Fibroblast of skin of back (primary cell): ENCODE measurements at regions not wholly inside any gene's neighbourhood (a gene's known extent, or its start where the extent isn't known, plus 50 kb on each side); places are given as distances from the start of the nearest gene placed in this dataset.

Experiments
- DNase-seq: peaks from one replicate; pipeline ENCODE4 v3.0.0-alpha.2; 2013

DNA sequence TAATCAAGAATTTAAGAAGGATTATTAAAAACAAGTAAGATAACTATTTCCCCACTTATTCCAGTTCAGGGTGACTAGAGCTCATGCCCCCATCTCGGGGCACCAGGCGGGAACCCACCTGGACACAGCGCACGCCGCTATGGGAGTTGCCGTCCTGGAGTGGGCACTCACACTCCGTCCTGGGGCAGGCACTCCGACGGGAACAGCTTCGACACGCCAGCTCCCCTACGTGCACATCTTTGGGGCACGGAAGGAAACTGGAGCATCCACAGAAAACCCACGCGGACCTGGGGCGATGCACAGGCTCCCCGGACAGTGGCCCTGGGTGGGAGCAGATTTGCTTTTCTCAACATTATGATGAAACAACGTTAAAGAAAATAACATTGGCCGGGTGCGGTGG, 52.0 kb upstream of the GATA5 start:
- no peak for DNase-seq

DNA sequence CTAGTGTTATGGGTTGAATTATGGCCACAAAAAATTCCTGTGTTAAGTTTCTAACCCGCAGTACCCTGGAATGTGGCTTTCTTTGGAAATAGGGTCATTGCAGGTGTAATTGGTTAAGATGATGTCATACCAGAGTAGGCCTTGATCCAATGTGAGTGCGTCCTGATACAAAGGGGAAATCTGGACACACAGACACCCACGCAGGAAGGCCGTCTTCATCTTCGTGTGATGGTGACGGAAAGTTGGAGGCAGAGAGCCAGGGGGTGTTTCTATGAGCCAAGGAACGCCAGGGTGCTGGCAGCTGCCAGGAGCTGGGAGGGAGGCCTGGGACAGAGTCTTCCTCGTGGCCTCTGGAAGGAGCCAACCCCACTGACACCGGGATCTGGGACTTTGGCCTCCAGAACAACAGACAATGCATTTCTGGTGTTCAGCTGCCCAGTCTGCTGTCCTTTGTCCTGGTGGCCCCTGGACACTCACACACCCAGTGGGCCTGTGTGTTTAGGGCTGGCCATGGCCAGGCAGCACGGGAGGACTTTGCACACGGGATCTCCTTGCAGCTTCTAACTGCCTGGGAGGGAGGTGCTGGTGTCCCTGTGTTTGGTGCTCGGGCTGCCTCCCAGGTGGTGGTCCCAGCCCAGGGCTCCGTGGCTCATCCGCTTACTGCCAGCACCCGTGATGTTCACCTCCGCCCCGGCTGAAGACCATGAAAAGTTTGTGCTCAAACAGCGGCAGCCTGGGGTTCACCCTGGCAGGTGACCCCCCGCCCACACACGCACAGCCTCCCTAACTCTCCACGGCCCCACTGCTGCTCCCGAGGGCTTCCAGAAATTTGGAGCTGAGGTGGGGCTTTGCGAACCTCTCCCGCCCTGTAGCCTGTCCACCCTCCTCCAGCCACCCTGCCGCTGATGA, 53.4 kb upstream of the GATA5 start:
- DNase-seq = no peak

DNA sequence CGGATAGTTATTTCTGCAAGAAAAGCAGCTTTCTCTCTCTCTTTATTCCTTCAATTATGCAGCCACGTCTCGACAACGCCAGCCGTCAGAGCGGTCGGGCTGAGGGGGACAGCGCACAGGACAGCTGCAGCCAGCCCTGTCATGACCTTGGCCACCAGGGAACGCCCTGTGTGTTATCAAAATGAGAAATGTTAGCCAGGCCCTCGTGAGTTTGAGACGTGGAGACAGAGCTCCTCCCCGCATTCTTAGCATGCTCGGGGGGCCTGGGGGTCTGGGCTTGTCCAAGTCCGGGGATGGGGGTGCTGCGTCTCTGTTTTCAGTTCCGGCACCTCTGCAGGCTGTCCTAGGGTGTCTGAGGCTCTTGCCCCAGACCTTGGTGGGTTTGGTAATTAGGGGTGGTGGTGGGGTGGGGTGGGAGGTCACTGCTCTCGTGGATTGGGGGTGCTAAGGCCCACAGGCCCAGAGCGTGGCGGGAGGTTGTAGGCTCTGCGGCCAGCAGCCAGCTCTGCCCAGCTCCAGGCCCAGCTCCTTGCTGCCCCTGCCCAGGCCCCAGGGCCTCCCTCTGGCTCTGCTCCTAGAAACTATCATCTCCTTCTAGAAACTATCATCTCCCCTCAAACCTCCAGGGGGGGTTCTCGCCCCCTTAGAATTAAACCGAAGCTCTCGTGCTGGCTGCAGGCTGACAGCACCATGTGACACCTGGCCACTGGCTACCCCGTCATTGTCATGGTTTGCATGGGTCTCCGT, 54.3 kb upstream of the GATA5 start:
- no peak for DNase-seq

DNA sequence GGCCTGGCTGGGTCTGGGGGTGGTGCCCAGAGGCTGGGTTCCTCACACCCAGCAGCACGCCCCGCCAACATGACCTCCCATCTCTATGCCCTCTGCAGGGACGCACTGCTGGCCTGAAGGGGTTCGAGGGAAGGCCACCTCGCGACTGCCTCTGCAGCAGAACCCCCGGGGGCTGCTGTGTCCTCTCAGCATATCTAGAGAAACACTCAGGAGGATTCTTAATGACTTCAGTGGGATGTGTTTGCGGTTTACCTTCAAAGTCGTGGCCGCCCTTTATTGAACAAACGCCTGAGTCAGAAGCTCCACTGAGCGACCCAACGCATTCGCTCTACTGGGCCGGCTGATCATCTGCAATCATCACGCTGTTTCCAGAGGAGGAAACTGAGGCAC, 54.8 kb upstream of the GATA5 start:
- DNase-seq = no peak

DNA sequence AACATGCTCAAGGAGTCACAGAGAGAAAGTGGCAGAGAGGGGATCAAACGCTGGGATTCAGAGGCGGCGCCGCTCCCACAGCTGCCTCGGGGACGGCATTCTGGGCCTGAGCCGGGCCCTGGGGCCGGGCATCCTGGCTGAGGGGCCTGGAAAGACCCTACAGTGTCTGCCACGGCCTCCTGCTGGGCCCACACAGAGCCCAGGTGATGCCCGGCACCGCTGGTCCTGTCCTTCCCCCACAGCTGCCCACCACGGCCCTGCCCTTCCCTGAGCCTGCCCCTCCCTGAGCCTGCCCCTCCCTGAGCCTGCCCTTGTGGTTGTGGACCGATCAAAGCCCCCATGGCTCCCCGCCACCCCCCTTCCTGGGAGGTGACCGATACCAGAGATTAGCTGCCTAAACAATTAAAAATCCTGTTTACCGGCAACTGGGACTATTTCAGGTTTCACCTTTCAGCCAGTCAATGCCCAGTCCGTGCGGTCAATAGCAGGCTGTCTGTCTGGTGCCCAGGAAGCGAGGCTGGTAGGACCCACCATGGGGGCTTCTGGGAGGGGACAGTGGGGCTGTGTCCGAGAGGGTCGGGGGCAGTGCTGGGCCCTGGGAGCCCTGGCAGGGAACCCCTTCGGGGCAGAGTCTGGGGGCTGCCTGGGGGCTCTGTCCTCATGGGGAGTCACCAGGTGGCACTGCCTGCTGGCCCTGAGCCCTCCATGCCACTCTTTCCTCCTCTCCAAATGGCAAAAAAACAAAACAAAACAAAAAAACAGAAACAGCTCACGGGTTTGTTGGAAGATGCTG, 55.4 kb upstream of the GATA5 start:
- no peak for DNase-seq

DNA sequence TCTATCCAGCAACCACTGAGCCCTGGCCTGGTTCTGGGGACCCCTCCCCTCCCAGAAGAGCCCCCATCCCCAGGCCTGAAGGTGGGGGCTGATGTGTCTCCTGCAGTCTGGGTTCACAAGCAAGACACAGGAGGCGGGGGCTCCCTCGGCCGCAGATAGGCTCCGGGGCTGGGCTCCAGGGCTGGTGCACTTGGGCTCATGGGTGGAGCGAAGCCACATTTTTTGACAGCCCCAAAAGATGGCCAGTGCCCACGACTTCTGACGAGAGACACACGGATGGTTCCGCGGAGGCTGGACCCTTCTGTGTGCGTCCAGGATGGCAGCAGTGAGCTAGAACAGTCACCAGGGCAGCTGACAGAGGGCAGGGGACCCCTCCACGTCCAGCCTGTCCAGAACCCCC, 57.1 kb upstream of the GATA5 start:
- DNase-seq = no peak

DNA sequence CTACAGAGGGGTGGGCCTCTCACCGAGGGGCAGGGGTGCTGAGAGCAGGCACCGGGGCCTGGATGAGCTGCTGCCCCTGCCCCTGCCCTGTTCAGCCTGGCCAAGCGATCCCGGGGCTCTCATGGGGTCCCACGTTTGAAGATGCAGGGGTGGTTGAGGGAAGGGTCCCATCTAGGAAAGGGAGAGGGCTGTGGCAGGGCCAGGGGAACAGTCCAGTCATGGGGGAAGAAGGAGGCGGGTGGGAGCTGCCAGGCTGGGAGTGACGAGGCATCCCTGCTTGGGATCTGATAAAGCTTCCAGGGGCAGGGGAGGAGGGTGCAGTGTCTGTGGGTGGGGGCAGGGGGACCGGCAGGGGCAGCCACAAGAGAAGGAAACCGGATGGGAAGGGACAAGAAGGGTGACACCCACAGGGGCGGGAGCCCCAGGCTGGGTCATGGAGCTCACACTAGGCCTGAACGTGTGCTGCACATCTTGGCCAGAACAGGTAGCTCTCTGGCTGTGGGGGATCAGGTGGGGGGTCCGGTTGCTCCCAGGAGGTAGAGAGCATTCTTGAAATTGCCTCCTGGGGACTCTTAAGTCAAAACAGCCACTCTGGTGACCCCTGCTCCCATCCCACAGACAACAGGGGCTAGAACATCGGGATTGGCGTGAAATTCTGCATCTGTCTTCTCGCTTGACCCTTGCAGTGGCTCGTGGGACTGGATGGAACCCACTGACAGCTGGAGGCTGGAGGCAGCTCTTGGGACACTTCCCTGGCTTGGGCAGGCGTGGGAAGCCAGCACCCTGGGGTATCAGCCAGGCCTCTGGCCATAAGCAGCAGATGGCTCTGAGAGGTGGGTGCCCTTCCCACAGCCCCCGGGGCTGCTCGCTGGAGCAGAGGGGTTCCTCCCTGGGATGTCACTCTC, 58.0 kb upstream of the GATA5 start:
- DNase-seq = no peak

DNA sequence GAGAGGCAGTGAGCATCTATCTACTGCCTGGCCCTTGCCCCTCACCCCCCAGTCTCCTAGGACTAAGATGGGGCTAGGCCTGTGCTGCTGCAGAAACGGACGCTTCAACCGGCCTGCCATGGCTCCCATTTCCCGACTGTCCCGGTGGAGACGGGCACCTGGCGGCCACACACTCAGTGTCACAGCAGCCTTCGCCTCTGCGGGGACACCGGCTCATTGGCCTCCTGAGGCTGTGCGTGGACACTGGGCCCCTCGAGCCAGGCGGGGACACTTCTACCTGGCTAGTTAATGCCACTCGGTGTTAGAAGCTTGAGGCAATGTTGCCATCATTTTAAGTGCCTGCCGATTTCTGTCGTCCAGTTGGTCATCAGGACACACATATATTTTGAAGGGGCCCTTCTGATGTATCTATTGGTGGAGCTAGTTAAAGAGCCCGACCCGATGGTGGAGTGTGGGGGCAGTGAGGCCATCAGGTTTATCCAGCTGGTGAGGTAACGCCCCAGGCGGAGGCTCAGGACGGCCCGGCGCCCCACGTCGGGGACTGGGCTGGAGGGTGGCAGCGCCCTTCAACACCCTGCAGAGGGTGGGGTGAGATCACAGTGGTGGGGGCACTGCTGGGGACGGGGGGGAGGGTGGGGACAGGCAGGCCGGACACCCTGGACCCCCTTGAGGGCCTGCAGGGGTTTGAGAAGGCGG, 58.9 kb upstream of the GATA5 start:
- DNase-seq = no peak

DNA sequence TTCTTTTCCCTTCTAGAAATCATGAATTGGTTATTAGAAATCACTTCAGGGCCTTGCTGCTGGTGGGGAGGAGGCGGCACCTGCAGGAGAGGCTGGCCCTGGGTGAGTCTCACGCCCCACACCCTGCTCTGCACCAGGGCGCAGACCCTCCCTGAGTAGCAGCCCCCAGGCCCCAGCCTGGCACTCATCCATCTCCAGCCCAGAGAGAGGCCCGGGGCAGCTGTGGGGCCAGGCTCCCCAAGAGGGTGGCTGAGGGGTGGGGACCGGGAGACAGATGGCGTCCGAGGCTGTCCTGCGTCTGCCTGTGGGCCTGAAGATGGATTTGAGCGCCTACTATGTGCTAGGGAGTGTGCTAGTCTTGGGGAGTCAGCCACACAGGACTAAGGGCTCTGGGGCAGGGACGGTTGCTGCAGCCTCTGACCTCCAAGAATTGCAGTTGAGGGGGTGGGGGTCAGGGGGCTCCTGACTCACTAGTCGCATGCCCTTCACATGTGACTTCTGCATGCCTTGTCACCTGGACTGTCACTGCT, 59.6 kb upstream of the GATA5 start:
- DNase-seq = no peak

DNA sequence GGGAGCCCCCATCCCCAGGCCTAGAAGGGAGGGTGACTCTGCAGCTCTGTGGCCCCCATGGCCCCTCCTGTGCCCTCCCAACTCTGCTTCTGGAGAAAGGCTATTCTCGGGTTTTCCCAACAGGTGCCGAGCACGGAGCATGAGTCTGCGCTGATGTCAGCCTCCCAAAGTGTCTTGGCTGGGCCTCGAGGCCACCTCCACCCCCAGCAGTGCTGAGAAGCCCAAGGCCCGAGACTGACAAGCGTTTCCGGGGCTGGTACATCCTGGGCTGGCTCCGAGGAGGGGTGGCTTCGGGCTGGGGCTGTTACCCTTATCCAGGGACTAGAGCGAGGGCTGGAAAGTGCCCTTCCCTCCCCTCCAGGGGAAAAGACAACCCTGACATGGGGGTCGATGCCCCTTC, 60.2 kb upstream of the GATA5 start:
- no peak for DNase-seq

DNA sequence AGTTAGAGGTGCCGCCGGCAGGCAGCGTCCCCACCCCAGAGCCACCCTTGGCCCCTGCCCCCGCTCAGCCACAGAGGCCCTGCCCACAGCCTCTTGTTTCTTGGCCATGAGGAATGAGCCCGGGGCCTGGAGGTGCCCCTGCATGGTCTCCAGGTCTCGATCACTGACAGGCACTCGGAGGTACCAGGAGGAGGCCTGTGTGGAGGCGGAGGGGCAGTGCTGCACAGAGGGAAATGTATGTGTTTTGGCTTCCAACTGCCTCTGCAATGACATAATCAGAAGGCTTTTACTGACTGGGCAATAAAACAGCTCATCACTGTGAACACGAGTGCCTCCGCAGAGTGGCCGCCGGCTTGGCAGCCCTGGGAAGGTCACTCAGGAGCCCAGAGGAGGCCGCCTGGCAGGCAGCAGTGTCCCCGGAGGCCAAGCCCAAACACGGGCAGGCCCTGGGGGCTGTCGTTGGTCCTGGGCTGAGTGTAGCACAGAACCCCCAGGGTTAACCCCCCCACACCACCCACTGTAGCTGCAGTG, 61.1 kb upstream of the GATA5 start:
- DNase-seq = no peak

DNA sequence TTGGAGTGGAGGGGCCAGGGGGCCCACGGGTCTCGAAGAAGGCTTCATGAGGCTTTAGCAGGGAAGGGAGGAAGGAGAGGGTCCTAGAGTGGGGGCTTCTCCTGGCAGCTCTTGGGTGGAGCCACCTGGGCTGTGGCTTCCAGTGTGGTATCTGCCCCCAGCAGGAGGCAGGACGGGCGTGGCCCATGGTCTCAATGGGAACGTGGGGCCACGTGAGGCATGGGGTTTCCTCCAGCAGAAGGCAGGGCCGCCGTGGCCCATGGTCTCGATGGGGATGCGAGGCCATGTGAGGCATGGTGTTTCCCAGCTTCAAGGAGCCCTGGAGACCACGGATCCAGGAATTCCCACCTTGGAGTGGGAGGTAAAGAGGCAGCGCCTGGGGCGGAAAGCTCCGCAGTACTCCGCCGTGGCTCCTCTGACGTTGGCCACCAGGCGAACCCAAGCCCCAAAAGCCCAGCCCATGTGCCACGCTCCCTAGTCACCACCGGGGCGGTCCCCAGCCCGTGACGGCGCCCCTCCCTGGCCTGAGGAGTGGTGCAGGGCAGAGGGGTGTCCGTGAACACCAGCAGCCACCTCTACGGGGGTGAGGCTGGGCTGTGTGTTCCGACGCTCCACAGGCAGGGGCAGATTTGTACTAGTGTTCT, 62.0 kb upstream of the GATA5 start:
- no peak for DNase-seq

DNA sequence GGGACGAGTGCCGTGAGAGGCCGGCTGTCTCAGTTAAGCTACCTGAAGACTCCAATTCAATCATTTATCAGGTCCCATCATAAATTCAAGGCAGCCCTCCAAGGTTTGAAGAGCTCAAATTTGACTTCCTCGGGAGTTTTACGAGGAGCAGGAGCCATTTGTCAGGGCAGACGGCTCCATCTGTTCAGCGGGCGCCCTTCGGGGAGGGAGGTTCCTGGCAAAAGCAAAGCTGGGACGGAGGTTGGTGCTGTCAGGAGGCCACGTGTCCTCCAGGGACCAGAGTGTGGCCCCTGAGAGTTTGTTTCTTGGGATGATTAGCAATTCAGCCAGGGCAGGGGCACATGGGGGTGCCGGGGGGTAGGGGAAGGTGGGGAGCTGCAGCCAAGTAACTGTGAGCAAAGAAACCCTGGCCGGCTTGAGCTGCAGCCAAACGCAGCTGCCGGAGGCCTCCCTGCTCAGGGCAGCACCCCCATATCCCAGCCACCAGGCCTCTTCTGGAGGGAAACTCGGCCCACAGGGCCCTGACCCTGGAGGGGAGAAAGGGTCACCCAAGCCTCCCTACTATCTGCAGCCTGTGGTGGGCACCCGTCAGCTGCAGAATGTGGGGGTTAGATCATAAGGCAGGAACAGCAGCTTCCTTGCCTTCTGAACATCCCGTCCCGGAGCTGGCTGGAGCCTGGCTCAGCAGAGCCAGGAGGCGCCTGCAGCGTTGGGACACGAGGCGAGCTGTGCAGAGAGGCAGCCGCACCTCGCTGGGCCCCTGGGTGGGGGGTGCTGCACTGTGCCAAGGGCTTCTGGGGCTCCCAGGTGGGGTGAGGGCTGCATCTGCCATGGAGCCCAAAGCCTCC, 63.6 kb upstream of the GATA5 start:
- no peak for DNase-seq

DNA sequence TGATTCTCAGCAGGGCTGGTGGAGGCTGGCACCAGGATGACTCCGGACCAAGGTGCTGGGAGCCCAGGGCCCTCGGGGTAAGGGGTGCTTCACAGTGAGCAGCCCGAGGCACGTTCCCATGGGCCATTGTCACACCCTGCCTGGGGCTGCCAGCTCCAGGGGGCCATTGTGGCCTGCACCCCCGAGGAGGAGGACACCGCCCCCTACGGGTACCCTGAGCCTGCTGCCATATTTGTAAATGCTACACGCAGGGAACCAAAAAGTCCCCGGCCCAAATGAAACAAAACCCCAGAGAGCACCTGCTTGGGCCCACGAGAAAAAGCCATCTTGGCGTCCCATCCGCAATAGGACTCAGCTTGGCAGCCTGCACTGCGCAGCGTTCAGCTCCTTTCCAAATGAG, 64.7 kb upstream of the GATA5 start:
- DNase-seq = no peak

DNA sequence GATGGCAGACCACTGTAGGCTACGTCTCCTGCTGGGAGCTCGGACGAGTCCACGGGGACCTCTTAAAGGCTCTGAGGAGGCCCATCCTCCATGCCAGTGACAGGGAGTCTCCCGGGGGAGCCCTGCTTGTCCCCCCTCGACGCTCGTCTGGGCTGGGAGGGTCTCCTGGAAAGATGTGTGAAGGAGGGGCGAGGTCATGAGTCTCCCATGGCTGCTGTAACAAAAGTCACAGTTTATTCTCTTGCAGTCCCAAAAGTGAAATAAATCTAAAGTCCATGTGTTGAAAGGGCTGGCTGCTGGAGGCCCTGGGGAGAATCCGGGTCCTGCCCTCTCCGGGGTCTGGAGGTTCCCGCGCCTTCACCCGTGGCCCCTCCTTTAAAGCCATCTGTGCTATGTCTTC, 67.1 kb upstream of the GATA5 start:
- no peak for DNase-seq

DNA sequence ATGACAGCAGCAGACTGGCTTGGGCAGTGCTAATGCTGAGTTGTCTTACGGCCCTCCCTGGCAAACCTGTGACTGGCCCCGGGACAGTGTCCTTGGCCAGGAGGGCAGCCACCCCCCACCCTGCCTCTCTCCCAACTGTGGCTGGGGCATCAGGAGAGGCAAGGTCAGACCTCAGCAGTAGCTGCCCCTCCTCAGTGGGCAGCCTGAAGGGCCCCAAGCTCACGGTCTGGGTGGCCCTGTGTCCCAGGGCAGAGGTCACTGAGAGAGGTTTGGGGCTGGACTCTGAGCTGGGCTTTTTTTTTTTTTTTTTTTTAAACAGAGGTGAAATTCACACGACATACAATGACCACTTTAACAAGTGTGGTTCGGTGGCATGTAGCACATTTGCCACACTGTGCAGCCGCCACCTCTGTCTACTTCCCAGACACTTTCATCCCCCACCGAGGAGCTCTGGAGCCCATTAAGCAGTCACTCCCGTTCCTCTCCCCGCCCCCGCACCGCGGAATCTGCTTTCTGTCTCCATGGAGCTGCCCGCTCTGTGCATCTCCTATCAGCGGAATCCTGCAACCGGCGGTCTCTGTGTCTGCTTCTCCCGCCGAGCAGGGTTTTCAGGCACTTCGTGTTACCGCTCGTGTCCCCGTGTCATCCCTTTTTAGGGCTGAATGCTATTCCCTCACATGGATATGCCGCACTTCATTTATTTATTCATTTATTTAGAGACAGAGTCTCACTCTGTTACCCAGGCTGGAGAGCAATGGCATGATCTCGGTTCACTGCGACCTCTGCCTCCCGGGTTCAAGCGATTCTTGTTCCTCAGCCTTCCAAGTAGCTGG, 67.9 kb upstream of the GATA5 start:
- DNase-seq = no peak

DNA sequence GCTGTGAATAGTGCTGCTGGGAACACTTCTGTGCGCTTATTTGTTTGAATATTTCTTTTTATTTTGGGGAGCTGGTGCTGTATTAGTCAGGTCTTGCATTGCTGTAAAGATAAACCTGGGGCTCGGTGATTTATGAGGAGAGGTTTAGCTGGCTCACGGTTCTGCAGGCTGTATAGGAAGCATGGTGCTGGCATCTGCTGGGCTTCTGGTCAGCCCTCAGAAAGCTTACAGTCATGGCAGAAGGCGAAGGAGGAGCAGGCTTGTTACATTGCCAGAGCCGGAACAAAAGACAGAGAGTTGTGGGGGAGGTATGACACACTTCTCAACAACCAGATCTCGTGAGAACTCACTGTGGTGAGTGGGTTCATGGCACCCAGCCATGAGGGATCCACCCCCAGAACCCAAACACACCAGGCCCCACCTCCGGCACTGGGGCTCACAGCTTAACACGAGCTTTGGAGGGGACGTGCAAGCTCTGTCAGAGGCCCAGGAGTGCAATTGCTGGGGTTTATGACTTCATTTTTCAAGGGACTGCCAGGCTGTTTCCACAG, 68.8 kb upstream of the GATA5 start:
- no peak for DNase-seq

DNA sequence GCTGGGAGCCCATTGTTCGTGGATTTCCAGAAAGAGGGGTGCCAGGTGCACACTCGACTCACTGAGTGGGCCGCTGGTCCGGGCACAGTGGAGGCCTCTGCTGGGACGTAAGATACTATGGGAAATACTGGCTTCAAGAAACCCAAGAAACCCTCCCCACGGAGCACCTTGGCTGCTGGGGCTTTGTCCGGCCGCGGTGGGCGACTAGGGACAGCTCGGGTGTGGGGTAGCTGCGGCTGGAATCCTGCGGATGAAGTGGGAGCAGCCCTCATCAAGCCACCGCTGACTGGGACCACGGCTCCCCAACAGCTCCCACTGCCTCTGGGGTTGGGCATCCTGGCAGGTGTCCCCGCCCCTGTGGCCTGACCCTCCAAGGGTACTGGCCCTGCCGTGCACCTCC, 69.5 kb upstream of the GATA5 start:
- no peak for DNase-seq
